GM23338 (cell line): ENCODE measurements at regions not wholly inside any gene's neighbourhood (a gene's known extent, or its start where the extent isn't known, plus 50 kb on each side); places are given as distances from the start of the nearest gene placed in this dataset.

ENCODE experiments used
- ATAC-seq: fragments of 200-7000 bp; cut with Tn5 transposase; 3 replicates; pipeline ENCODE4 v1.9.1; 2020
- DNase-seq: peaks from one replicate; pipeline ENCODE4 v3.0.0-alpha.2; 2015; ENCODE audit warnings: low spot score
- H2AFZ ChIP-seq: fragments of 200-600 bp; sonication (generic); 2 replicates; pipeline ENCODE4 v1.8.0; 2016; ENCODE audit warnings: antibody characterized with exemption, mild to moderate bottlenecking, moderate library complexity
- H3F3A ChIP-seq: fragments of 200-600 bp; sonication (generic); replicated peaks from 2 replicates; pipeline ENCODE4 v1.8.0; 2017; ENCODE audit warnings: antibody characterized with exemption, mixed run types, low read depth
- H3K27ac ChIP-seq: fragments of 200-600 bp; sonication (generic); 2 replicates; pipeline ENCODE4 v1.6.1; 2016; ENCODE audit warnings: low read depth
- H3K27me3 ChIP-seq: fragments of 200-600 bp; sonication (generic); 2 replicates; pipeline ENCODE4 v1.8.0; 2016; ENCODE audit warnings: mild to moderate bottlenecking, mixed run types, moderate library complexity; ENCODE audit not compliant: insufficient read depth
- H3K36me3 ChIP-seq: fragments of 200-600 bp; sonication (generic); 2 replicates; pipeline ENCODE4 v1.8.0; 2016; ENCODE audit warnings: mild to moderate bottlenecking; ENCODE audit not compliant: insufficient read depth
- H3K4me1 ChIP-seq: fragments of 200-600 bp; sonication (generic); 2 replicates; pipeline ENCODE4 v1.8.0; 2016; ENCODE audit warnings: mild to moderate bottlenecking, moderate library complexity; ENCODE audit not compliant: insufficient read depth
- H3K4me2 ChIP-seq: fragments of 200-600 bp; sonication (generic); 2 replicates; pipeline ENCODE4 v1.7.1; 2017; ENCODE audit warnings: mixed run types
- H3K4me3 ChIP-seq: fragments of 200-600 bp; sonication (generic); 2 replicates; pipeline ENCODE4 v1.6.1; 2016; ENCODE audit warnings: mixed run types
- H3K79me2 ChIP-seq: fragments of 200-600 bp; sonication (generic); replicated peaks from 2 replicates; pipeline ENCODE4 v1.8.0; 2017; ENCODE audit warnings: mild to moderate bottlenecking; ENCODE audit not compliant: insufficient read depth
- H3K9me2 ChIP-seq: fragments of 200-600 bp; sonication (generic); 2 replicates; pipeline ENCODE4 v1.8.0; 2017; ENCODE audit not compliant: insufficient read depth
- H4K20me1 ChIP-seq: fragments of 200-600 bp; sonication (generic); replicated peaks from 2 replicates; pipeline ENCODE4 v1.8.0; 2017; ENCODE audit warnings: mild to moderate bottlenecking; ENCODE audit not compliant: insufficient read depth
- H3K27ac Mint-ChIP-seq: 2 replicates; pipeline ENCODE4 v1.8.0; 2020; ENCODE audit warnings: inconsistent platforms, mild to moderate bottlenecking, moderate library complexity, mixed read lengths
- H3K27me3 Mint-ChIP-seq: 3 replicates; pipeline ENCODE4 v1.8.0; 2022; ENCODE audit warnings: low read depth, mild to moderate bottlenecking, moderate library complexity, mixed read lengths, inconsistent platforms; ENCODE audit not compliant: insufficient read depth, poor library complexity
- H3K36me3 Mint-ChIP-seq: 3 replicates; pipeline ENCODE4 v1.8.0; 2021; ENCODE audit warnings: low read depth, mild to moderate bottlenecking, inconsistent platforms, moderate library complexity, mixed read lengths
- H3K4me1 Mint-ChIP-seq: 3 replicates; pipeline ENCODE4 v1.8.0; 2020; ENCODE audit warnings: mild to moderate bottlenecking, inconsistent platforms, mixed read lengths
- H3K4me3 Mint-ChIP-seq: 3 replicates; pipeline ENCODE4 v1.8.0; 2021; ENCODE audit warnings: moderate library complexity, mild to moderate bottlenecking, inconsistent platforms, mixed read lengths
- H3K9me3 Mint-ChIP-seq: 3 replicates; pipeline ENCODE4 v1.8.0; 2020; ENCODE audit warnings: moderate library complexity, mild to moderate bottlenecking, inconsistent platforms, mixed read lengths
- CREB1 ChIP-seq: fragments of 250-450 bp; sonication (Bioruptor Pico); IDR thresholded peaks from 2 replicates; pipeline ENCODE4 v1.5.0; 2020; ENCODE audit warnings: low read depth, mild to moderate bottlenecking, moderate library complexity
- CTCF ChIP-seq, 2 experiments: fragments of 200-600 bp in 1 of 2; sonication (generic) in 1 of 2; conservative IDR thresholded peaks; 2 replicates each; pipeline versions ENCODE4 v1.5.1 to v1.6.1; 2016 to 2017; ENCODE audit warnings: antibody characterized with exemption in 2 of 2, low read depth in 2 of 2, mild to moderate bottlenecking in 2 of 2, moderate library complexity in 1 of 2
- EZH2 ChIP-seq: fragments of 200-600 bp; sonication (generic); IDR thresholded peaks from one replicate; pipeline ENCODE4 v1.8.0; 2017; ENCODE audit warnings: antibody characterized with exemption, mild to moderate bottlenecking, low read depth; ENCODE audit not compliant: unreplicated experiment
- EZH2phosphoT487 ChIP-seq: fragments of 200-600 bp; sonication (generic); IDR thresholded peaks from one replicate; pipeline ENCODE4 v1.8.1; 2018; ENCODE audit warnings: antibody characterized with exemption; ENCODE audit not compliant: unreplicated experiment
- JUNB ChIP-seq: IDR thresholded peaks from one replicate; pipeline ENCODE4 v1.6.1; 2016; ENCODE audit warnings: antibody characterized with exemption; ENCODE audit not compliant: unreplicated experiment
- NANOG ChIP-seq: IDR thresholded peaks from 2 replicates; pipeline ENCODE4 v1.6.1; 2016; ENCODE audit warnings: antibody characterized with exemption, borderline replicate concordance
- POLR2AphosphoS5 ChIP-seq: IDR thresholded peaks from 2 replicates; pipeline ENCODE4 v1.6.1; 2016; ENCODE audit warnings: antibody characterized with exemption, low read depth
- REST ChIP-seq: IDR thresholded peaks from one replicate; pipeline ENCODE4 v1.6.1; 2018; ENCODE audit warnings: antibody characterized with exemption; ENCODE audit not compliant: unreplicated experiment
- STAT1 ChIP-seq: IDR thresholded peaks from one replicate; pipeline ENCODE4 v1.6.1; 2016; ENCODE audit warnings: antibody characterized with exemption; ENCODE audit not compliant: unreplicated experiment
- ZNF114 ChIP-seq: fragments of 250-450 bp; sonication (Bioruptor Pico); IDR thresholded peaks from 2 replicates; pipeline ENCODE4 v1.5.0; 2020; ENCODE audit warnings: mild to moderate bottlenecking, moderate library complexity
- ZNF331 ChIP-seq: fragments of 250-450 bp; sonication (Bioruptor Pico); IDR thresholded peaks from 2 replicates; pipeline ENCODE4 v1.5.0; 2020; ENCODE audit warnings: low read depth, mild to moderate bottlenecking, moderate library complexity
- ZNF462 ChIP-seq: fragments of 250-450 bp; sonication (Bioruptor Pico); IDR thresholded peaks from 2 replicates; pipeline ENCODE4 v1.5.0; 2020; ENCODE audit warnings: mild to moderate bottlenecking, moderate library complexity
- TF ChIP-seq, protein P1 (sequence below): IDR thresholded peaks from 2 replicates; pipeline ENCODE4 v1.6.1; 2016; ENCODE audit warnings: antibody characterized with exemption

DNA sequence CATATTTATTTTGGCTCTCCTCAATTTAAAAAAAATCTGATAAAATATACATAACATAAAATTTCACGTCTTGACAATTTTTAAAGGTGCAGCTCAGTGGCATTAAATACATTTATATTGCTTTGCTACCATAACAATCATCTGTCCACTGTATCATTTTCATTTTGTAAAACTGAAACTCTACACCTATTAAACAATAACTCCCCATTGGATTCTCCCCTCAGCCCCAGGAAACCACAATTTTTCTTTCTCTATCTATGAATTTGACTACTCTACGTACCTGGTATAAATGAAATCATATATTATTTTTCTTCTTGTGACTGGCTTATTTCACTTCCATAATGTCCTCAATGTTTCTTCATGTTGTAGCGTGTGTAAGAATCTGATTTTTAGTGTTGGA lies 563.5 kb downstream of the PRR16 start:
- Histone ChIP-seq H3K4me1 (no peaks in the 10 kb centered on the region), H3K4me3 (no peak overlapping the region), H3K4me2 (no peak overlapping the region), H3K27ac (no peak overlapping the region), H2AFZ (no peak overlapping the region), H3K27me3 (no peaks in the 10 kb centered on the region), H3F3A (no peaks in the 10 kb centered on the region), H3K79me2 (no peaks in the 10 kb centered on the region), H3K9me2 (no peaks in the 10 kb centered on the region), H3K36me3 (no peaks in the 10 kb centered on the region), H4K20me1 (no peaks in the 10 kb centered on the region)
- TF ChIP-seq REST (no peak), ZNF114 (CRISPR knock-in tag) (no peak), ZNF462 (no peak), ZNF331 (CRISPR knock-in tag) (no peak), EZH2phosphoT487 (no peak), CREB1 (no peak), STAT1 (no peak), CTCF (conservative IDR thresholded peaks at IDR 0.05; ENCODE audit: low read depth in 2 of 2) (no peak), POLR2AphosphoS5 (no peak), EZH2 (no peak), NANOG (no peak), JUNB (no peak)
- TF ChIP-seq, protein P1, sequence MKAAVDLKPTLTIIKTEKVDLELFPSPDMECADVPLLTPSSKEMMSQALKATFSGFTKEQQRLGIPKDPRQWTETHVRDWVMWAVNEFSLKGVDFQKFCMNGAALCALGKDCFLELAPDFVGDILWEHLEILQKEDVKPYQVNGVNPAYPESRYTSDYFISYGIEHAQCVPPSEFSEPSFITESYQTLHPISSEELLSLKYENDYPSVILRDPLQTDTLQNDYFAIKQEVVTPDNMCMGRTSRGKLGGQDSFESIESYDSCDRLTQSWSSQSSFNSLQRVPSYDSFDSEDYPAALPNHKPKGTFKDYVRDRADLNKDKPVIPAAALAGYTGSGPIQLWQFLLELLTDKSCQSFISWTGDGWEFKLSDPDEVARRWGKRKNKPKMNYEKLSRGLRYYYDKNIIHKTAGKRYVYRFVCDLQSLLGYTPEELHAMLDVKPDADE, result no peak
- Mint-ChIP-seq H3K4me1 (0 out of 3 replicates have a peak, but pooled peaks cover 3% of the 10 kb centered on the region), H3K27ac (no peak overlapping the region), H3K27me3 (no peaks in the 10 kb centered on the region), H3K9me3 (no peaks in the 10 kb centered on the region), H3K4me3 (no peak overlapping the region), H3K36me3 (no peaks in the 10 kb centered on the region)
- no peak for DNase-seq
- ATAC-seq, result no peak
